NB4 (cell line): ENCODE measurements at regions not wholly inside any gene's neighbourhood (a gene's known extent, or its start where the extent isn't known, plus 50 kb on each side); places are given as distances from the start of the nearest gene placed in this dataset.
"Not testable (repeated sequence)": the region's sequence is repeated elsewhere in the genome, so short reads cannot be mapped to it uniquely, and the experiment has no call there.

Experiments used
- DNase-seq: peaks from one replicate; pipeline ENCODE4 v3.0.0; 2010; ENCODE audit warnings: low read depth
- H3K4me3 ChIP-seq: one replicate; pipeline ENCODE4 v1.5.1; 2011; ENCODE audit warnings: mild to moderate bottlenecking, low read depth, low read length, moderate library complexity
- CTCF ChIP-seq: IDR thresholded peaks from one replicate; pipeline ENCODE4 v1.5.1; 2012; ENCODE audit warnings: low read depth, low read length
- MAX ChIP-seq: IDR thresholded peaks from 2 replicates; pipeline ENCODE4 v1.6.1; 2011; ENCODE audit warnings: low read depth, low read length
- MYC ChIP-seq: IDR thresholded peaks from 2 replicates; pipeline ENCODE4 v1.6.1; 2011; ENCODE audit warnings: low read depth, low read length
- POLR2A ChIP-seq: IDR thresholded peaks from 2 replicates; pipeline ENCODE4 v1.6.1; 2011; ENCODE audit warnings: mild to moderate bottlenecking; ENCODE audit not compliant: insufficient read length; ENCODE audit errors: extremely low read depth

GRCh38 chr9:129415942-129416651 lies 204.8 kb downstream of the C9orf50 start:
- DNase-seq, result no peak
- H3K4me3 ChIP-seq, result no peak overlapping the region
- TF ChIP-seq CTCF, result no peak
- TF ChIP-seq MAX, result no peak
- TF ChIP-seq MYC, result no peak
- no peak for TF ChIP-seq POLR2A

- H3K4me3 ChIP-seq, result no peak overlapping the region
- no peak for TF ChIP-seq CTCF
- TF ChIP-seq MYC, result no peak
- no peak for TF ChIP-seq POLR2A
- no peak for TF ChIP-seq MAX
- no peak for DNase-seq
Measured at GRCh38 chr9:129414993-129415941, 205.6 kb downstream of the C9orf50 start.

GRCh38 chr9:129414377-129414992 lies 206.4 kb downstream of the C9orf50 start:
- peak overlapping the region; percentile 44 for H3K4me3 ChIP-seq
- peak; percentile 40 for DNase-seq
- TF ChIP-seq POLR2A (no peak), MAX (no peak), CTCF (no peak), MYC (no peak)

GRCh38 chr9:129413537-129414376 lies 207.1 kb downstream of the C9orf50 start:
- DNase-seq, result peak; percentile 95
- peak overlapping the region; percentile 44 for H3K4me3 ChIP-seq
- TF ChIP-seq MYC, result peak; percentile 69; the same call in 1 of the 2 replicates
- TF ChIP-seq CTCF, result no peak
- TF ChIP-seq POLR2A, result peak; percentile 53
- no peak for TF ChIP-seq MAX

- DNase-seq, result peak; percentile 78
- TF ChIP-seq CTCF (no peak), MYC (peak; percentile 30; the same call in 1 of the 2 replicates), MAX (0 out of 2 replicates have a peak, but pooled peaks have one; percentile 32), POLR2A (peak; percentile 29)
Measured at GRCh38 chr9:129412814-129413536, 207.9 kb downstream of the C9orf50 start.

GRCh38 chr9:129412176-129412813 lies 208.6 kb downstream of the C9orf50 start:
- DNase-seq, result not testable (repeated sequence)
- H3K4me3 ChIP-seq, result peak overlapping the region; percentile 54

More at GRCh38 chr9:129412814-129413536, 207.9 kb downstream of the C9orf50 start:
- peak overlapping the region; percentile 54 for H3K4me3 ChIP-seq
